BLaER1 (cell line): ENCODE measurements at regions not wholly inside any gene's neighbourhood (a gene's known extent, or its start where the extent isn't known, plus 50 kb on each side); places are given as distances from the start of the nearest gene placed in this dataset.

ENCODE experiments used
- H3K27ac ChIP-seq: shearing (Covaris generic); formaldehyde crosslinking; 2 replicates; pipeline ENCODE4 v1.8.1; 2022
- H3K27me3 ChIP-seq: shearing (Covaris generic); formaldehyde crosslinking; 2 replicates; pipeline ENCODE4 v1.8.1; 2022
- H3K36me3 ChIP-seq: shearing (Covaris generic); formaldehyde crosslinking; 2 replicates; pipeline ENCODE4 v1.8.1; 2022
- H3K4me1 ChIP-seq: shearing (Covaris generic); formaldehyde crosslinking; 2 replicates; pipeline ENCODE4 v1.8.1; 2022
- H3K4me2 ChIP-seq: shearing (Covaris generic); formaldehyde crosslinking; 2 replicates; pipeline ENCODE4 v1.8.1; 2022
- H3K4me3 ChIP-seq: shearing (Covaris generic); formaldehyde crosslinking; 2 replicates; pipeline ENCODE4 v1.8.1; 2022
- H3K9ac ChIP-seq: shearing (Covaris generic); formaldehyde crosslinking; 2 replicates; pipeline ENCODE4 v1.8.1; 2022
- H3K9me3 ChIP-seq: shearing (Covaris generic); formaldehyde crosslinking; 2 replicates; pipeline ENCODE4 v1.8.1; 2022
- H4K20me1 ChIP-seq: shearing (Covaris generic); formaldehyde crosslinking; 2 replicates; pipeline ENCODE4 v1.8.1; 2022
- Cebpa-rat ChIP-seq: shearing (Covaris generic); IDR thresholded peaks from 2 replicates; pipeline ENCODE4 v1.8.1; 2022

DNA sequence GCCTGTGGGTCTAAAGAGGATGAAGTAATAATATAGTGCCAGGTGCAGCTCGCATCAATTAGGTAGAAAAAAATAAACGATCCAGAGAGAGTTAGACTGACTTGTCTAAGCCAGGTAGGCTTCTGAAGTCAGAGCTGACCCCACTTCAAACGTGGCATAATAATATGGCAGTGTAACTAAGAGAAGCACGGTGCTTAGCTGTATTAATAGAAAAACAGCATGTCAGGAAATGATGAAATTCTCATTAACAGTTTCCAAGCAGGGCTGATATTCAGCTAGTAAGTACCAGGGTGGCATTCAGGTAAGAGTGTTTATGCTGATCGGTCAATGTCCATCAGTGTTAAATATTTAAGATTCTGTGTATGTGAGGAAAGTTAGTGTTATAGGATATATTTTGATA, 145.8 kb upstream of the SAMSN1 start:
- no peak for TF ChIP-seq Cebpa-rat
- H3K4me3 ChIP-seq: no peak overlapping the region
- H3K36me3 ChIP-seq: no peaks in the 10 kb centered on the region
- H3K9me3 ChIP-seq: no peaks in the 10 kb centered on the region
- no peaks in the 10 kb centered on the region for H3K4me1 ChIP-seq
- no peak overlapping the region for H3K27ac ChIP-seq
- H3K27me3 ChIP-seq: no peaks in the 10 kb centered on the region
- H3K9ac ChIP-seq: no peak overlapping the region
- no peak overlapping the region for H3K4me2 ChIP-seq
- no peaks in the 10 kb centered on the region for H4K20me1 ChIP-seq

DNA sequence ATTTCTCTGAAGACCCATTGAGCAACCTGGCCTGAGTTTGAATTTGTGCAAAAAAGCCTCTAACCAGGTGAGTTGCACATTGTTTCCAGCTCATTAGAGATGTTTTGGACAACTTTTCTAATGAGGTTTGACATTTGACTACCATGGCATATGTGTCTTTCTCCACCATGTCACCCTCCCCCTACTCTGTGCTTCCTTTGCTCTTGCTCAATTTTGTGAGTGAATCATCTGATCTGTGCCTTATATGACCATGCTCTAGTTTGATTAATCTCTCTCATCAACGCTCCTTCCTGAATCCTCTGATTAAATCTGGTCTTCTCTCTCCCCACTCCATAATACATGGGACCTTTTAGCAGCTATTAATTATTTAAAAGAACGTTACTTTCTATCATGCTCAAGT, 144.8 kb upstream of the SAMSN1 start:
- TF ChIP-seq Cebpa-rat: no peak

DNA sequence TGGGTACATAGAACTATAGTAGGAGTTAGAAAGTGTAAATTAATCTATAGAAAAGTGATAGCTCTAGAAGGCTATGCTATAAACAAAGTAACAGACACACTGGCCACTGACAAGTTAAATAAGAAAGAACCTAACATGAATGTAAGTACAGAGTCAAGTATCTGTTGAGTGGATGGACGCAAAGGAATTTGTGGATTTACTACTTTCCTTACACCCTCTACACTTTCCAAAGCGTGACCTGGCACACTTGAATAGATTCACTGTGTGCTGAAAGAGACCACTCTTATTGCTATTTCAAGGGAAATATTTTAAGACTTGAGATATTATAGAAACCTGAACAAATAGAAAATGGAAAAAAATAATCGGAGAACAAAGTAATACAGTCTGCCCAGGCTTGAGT, 142.8 kb upstream of the SAMSN1 start:
- H4K20me1 ChIP-seq: no peaks in the 10 kb centered on the region
- H3K4me2 ChIP-seq: no peak overlapping the region
- no peak overlapping the region for H3K4me3 ChIP-seq
- no peaks in the 10 kb centered on the region for H3K36me3 ChIP-seq
- H3K9ac ChIP-seq: no peak overlapping the region
- no peaks in the 10 kb centered on the region for H3K27me3 ChIP-seq
- H3K4me1 ChIP-seq: peaks cover under 1% of the 10 kb centered on the region; the same call in 1 of the 2 replicates
- no peak overlapping the region for H3K27ac ChIP-seq
- no peak for TF ChIP-seq Cebpa-rat
- no peaks in the 10 kb centered on the region for H3K9me3 ChIP-seq

More for the DNA sequence above, 144.8 kb upstream of the SAMSN1 start:
- Histone ChIP-seq H4K20me1 (no peaks in the 10 kb centered on the region), H3K4me1 (no peaks in the 10 kb centered on the region), H3K27ac (no peak overlapping the region), H3K4me2 (no peak overlapping the region), H3K4me3 (no peak overlapping the region), H3K27me3 (no peaks in the 10 kb centered on the region), H3K9ac (no peak overlapping the region), H3K9me3 (no peaks in the 10 kb centered on the region), H3K36me3 (no peaks in the 10 kb centered on the region)

DNA sequence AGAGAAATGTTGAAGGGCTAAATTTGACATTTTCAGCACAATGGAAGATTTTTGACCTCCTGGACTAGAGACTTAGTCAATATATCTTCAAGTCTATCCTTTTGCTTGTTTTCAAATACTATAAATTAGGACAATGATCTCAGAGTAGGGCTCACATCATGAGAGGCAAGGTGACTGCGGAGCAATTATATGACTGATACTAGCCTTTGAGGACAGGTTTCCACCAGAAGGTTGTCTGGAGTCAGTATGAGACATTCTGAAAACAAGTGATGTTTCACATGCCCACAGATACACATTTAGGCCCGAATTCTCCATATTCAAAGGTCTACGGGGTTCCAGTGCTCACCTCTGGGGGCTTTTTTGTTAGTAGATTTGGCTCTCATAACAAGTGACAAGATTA, 142.3 kb upstream of the SAMSN1 start:
- H3K27ac ChIP-seq: no peak overlapping the region
- TF ChIP-seq Cebpa-rat: no peak
- H3K4me1 ChIP-seq: peaks cover 4% of the 10 kb centered on the region; the same call in 1 of the 2 replicates
- H3K4me2 ChIP-seq: no peak overlapping the region
- no peak overlapping the region for H3K9ac ChIP-seq
- no peak overlapping the region for H3K4me3 ChIP-seq
- no peaks in the 10 kb centered on the region for H3K36me3 ChIP-seq
- H3K27me3 ChIP-seq: no peaks in the 10 kb centered on the region
- H3K9me3 ChIP-seq: no peaks in the 10 kb centered on the region
- H4K20me1 ChIP-seq: no peaks in the 10 kb centered on the region

DNA sequence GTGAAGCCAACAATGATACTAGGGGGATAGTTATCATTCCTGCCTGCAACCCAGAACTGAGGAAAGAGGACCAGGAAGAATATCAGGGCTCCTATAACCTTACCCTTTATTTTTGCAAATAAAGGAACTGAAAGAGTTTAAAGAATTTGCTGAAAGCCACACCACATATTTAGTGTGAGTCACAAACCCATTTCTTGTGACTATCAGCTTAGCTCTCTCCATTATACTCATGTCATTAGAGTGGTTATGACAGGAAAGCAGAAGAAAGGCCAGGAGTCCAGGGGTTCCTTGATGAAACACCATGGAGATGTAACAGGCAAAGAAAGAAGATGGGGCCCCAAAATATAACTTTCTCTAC, 141.1 kb upstream of the SAMSN1 start:
- Histone ChIP-seq H3K4me2 (no peak overlapping the region), H3K36me3 (no peaks in the 10 kb centered on the region), H3K9ac (no peak overlapping the region), H3K27me3 (no peaks in the 10 kb centered on the region), H3K27ac (no peak overlapping the region), H3K4me3 (no peak overlapping the region), H3K9me3 (no peaks in the 10 kb centered on the region), H4K20me1 (no peaks in the 10 kb centered on the region), H3K4me1 (peaks cover 9% of the 10 kb centered on the region)
- TF ChIP-seq Cebpa-rat: no peak

DNA sequence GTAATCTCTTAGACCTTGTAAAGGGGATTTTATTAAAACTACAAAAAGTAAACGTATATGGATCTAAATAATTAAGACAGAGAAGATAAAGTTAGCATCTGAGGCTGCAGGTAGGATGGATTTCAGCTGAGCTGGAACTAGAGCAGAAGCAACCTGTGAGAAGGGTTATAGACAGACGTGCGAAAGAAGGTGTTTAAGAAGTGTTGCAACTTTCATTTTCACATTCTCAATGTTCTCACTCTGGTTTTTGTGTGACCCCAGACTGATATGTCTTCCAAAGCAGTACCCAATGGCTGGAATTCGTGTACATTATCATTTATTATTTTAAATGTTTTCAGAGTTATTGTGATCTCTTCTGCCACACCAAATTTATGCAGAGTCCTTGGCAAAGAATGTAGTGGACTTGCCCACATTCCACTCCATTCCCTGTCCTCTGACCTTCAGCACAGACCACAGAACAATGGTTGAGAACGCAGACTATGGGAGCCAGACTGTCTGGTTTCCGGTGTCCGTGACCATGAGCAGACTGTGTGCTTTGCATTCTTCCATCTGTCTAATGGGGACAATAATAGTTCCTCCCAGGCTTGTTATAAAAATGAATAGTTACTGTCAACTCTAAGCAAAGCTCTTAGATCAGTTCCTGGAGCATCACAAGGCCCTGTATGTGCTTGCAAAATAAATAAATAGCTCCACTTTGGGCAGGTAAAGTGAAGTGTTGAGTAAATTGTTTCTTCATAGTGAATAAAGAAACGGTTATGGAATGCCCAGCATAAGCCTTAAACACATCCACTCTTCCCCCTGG, 140.6 kb upstream of the SAMSN1 start:
- no peak for TF ChIP-seq Cebpa-rat
- Histone ChIP-seq H3K27me3 (no peaks in the 10 kb centered on the region), H3K9ac (no peak overlapping the region), H3K4me1 (peaks cover 9% of the 10 kb centered on the region), H4K20me1 (no peaks in the 10 kb centered on the region), H3K4me2 (no peak overlapping the region), H3K4me3 (no peak overlapping the region), H3K36me3 (no peaks in the 10 kb centered on the region), H3K9me3 (no peaks in the 10 kb centered on the region), H3K27ac (no peak overlapping the region)

DNA sequence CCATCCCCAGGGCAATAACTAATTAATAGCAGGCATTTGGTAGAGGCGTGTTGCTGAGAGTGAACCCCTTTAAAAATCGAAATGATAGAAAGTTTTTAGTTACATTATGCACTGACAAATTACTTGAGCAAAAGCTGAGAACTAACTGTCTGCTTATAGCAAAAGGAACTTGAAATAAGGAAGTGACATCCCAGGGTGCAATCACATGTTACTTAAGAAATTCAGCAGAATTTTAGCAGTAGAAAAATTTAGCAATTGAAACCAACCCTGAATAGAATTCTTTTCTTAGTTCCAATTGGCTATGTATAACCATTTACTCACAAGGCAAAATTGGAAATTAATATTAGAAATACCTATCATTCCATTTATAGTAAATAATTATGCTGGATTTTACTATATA, 139.5 kb upstream of the SAMSN1 start:
- H4K20me1 ChIP-seq: no peaks in the 10 kb centered on the region
- no peaks in the 10 kb centered on the region for H3K9me3 ChIP-seq
- no peaks in the 10 kb centered on the region for H3K27me3 ChIP-seq
- H3K4me3 ChIP-seq: no peak overlapping the region
- no peaks in the 10 kb centered on the region for H3K36me3 ChIP-seq
- H3K4me2 ChIP-seq: no peak overlapping the region
- no peak overlapping the region for H3K9ac ChIP-seq
- peaks cover 9% of the 10 kb centered on the region for H3K4me1 ChIP-seq
- H3K27ac ChIP-seq: no peak overlapping the region
- TF ChIP-seq Cebpa-rat: no peak

DNA sequence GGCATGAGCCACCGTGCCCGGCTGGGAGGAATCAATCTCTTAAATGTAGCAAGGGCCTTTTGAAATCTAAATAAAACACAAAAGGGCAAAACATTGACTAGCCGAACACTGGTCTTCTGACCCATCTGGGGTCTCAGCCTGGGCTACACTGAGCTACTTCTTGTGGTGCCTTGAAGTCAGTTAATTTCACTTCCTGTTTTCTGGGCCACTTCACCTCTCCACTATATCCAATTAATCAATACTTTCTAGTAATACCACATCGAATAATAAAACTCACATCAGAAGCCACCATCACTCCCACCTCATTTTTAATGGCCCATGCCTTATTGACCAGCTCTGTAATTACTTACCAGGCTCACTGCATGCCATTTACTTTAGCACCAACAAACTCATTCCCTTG, 138.0 kb upstream of the SAMSN1 start:
- Histone ChIP-seq H3K9ac (no peak overlapping the region), H3K4me1 (peaks cover 9% of the 10 kb centered on the region), H3K27ac (no peak overlapping the region), H4K20me1 (no peaks in the 10 kb centered on the region), H3K27me3 (no peaks in the 10 kb centered on the region), H3K9me3 (0 out of 2 replicates have a peak, but pooled peaks cover 4% of the 10 kb centered on the region), H3K4me2 (no peak overlapping the region; the same call in 1 of the 2 replicates), H3K4me3 (no peak overlapping the region), H3K36me3 (no peaks in the 10 kb centered on the region)
- no peak for TF ChIP-seq Cebpa-rat

DNA sequence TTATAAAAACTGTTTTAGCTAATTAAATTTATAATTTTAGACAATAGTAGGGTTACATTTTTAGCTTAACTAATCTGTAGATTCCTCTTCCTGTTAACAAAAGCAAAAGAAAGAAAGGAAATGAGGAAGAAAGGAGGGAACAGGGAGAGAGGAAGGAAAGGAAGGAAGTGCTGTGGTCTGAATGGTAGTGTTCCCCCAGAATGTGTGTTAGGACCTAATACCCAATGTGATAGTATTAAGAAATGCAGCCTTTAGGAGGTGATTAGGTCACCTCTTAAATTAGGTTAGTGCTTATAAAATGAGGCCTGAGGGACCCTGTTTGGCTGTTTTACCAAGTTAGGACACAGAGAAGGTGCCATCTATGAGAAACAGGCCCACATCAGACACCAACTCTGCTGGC, 136.9 kb upstream of the SAMSN1 start:
- H3K9ac ChIP-seq: no peak overlapping the region
- no peak overlapping the region; the same call in 1 of the 2 replicates for H3K27ac ChIP-seq
- no peaks in the 10 kb centered on the region for H3K27me3 ChIP-seq
- H3K4me1 ChIP-seq: peaks cover 9% of the 10 kb centered on the region
- TF ChIP-seq Cebpa-rat: no peak
- no peaks in the 10 kb centered on the region for H4K20me1 ChIP-seq
- 0 out of 2 replicates have a peak, but pooled peaks cover 8% of the 10 kb centered on the region for H3K9me3 ChIP-seq
- no peak overlapping the region for H3K4me3 ChIP-seq
- peak overlapping the region; percentile 11; the same call in 1 of the 2 replicates for H3K4me2 ChIP-seq
- no peaks in the 10 kb centered on the region for H3K36me3 ChIP-seq

DNA sequence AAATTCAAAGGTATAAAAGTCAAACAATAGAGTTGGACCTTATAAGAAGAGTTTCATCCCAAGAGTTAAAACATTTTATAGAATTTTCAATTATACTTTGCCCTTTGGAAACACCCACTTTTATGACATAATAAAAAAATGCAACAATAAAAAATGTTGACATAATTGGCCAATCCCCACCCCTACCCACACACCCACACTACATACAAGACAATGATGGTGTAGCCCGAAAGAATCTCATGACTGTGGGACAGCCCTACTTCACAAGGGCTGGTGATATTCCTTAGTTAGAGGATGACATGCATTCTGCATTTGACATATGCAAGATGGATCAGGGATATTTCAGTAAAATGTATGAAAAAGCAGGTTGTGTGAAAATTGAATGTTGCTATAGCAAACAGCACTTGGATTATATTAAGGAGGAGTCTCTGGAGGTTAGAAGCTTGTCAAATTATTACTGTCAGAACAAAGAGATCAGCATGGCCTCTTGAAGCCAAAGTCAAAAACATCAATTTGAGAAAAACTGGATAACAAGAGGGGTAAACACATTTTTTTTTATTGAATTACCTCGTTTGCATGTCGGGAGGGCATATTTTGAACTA, 133.0 kb upstream of the SAMSN1 start:
- H3K9me3 ChIP-seq: peaks cover 17% of the 10 kb centered on the region; the same call in 1 of the 2 replicates
- TF ChIP-seq Cebpa-rat: no peak
- no peaks in the 10 kb centered on the region for H3K36me3 ChIP-seq
- no peaks in the 10 kb centered on the region for H3K27me3 ChIP-seq
- H3K27ac ChIP-seq: no peak overlapping the region
- H4K20me1 ChIP-seq: no peaks in the 10 kb centered on the region
- no peak overlapping the region for H3K4me3 ChIP-seq
- H3K9ac ChIP-seq: no peak overlapping the region
- H3K4me1 ChIP-seq: peaks cover 34% of the 10 kb centered on the region
- H3K4me2 ChIP-seq: no peak overlapping the region
